ENCODE measurements at regions not wholly inside any gene's neighbourhood (a gene's known extent, or its start where the extent isn't known, plus 50 kb on each side); places are given as distances from the start of the nearest gene placed in this dataset.

GRCh38 chr4:181905708-181906107 is 337.5 kb upstream of the TENM3 start:
- no peak for DNase-seq (ENCODE audit: low read depth in 1 of 2, low spot score in 1 of 2)
- Histone ChIP-seq H3K27me3 (ENCODE audit: insufficient read depth, poor library complexity, severe bottlenecking) (no peaks in the 10 kb centered on the region), H3K27ac (replicated peaks) (no peak overlapping the region), H3K4me3 (replicated peaks; ENCODE audit: insufficient read depth, low read length) (no peak overlapping the region)
- no peak for TF ChIP-seq REST (IDR thresholded peaks at IDR 0.05; ENCODE audit: insufficient replicate concordance, low read depth)
- TF ChIP-seq CTCF (IDR thresholded peaks at IDR 0.05; ENCODE audit: insufficient read depth, low read length): no peak
- no peak for TF ChIP-seq GABPA (IDR thresholded peaks at IDR 0.05; ENCODE audit: low read depth)
- TF ChIP-seq SPI1 (IDR thresholded peaks at IDR 0.05; ENCODE audit: borderline replicate concordance, low read depth): no peak
- no peak for TF ChIP-seq POLR2AphosphoS5 (IDR thresholded peaks at IDR 0.05; ENCODE audit: low read depth)

GRCh38 chr4:181908168-181908567 is 335.0 kb upstream of the TENM3 start:
- Histone ChIP-seq H3K27me3 (ENCODE audit: insufficient read depth, poor library complexity, severe bottlenecking) (no peaks in the 10 kb centered on the region), H3K4me3 (replicated peaks; ENCODE audit: insufficient read depth, low read length) (no peak overlapping the region), H3K27ac (replicated peaks) (no peak overlapping the region)
- no peak for TF ChIP-seq REST (IDR thresholded peaks at IDR 0.05; ENCODE audit: insufficient replicate concordance, low read depth)
- TF ChIP-seq CTCF (IDR thresholded peaks at IDR 0.05; ENCODE audit: insufficient read depth, low read length): no peak
- no peak for TF ChIP-seq POLR2AphosphoS5 (IDR thresholded peaks at IDR 0.05; ENCODE audit: low read depth)
- TF ChIP-seq SPI1 (IDR thresholded peaks at IDR 0.05; ENCODE audit: borderline replicate concordance, low read depth): no peak
- TF ChIP-seq GABPA (IDR thresholded peaks at IDR 0.05; ENCODE audit: low read depth): no peak
- no peak for DNase-seq (ENCODE audit: low read depth in 1 of 2, low spot score in 1 of 2)

GRCh38 chr4:181909368-181909767 is 333.8 kb upstream of the TENM3 start:
- TF ChIP-seq CTCF (IDR thresholded peaks at IDR 0.05; ENCODE audit: insufficient read depth, low read length): no peak
- Histone ChIP-seq H3K27me3 (ENCODE audit: insufficient read depth, poor library complexity, severe bottlenecking) (no peaks in the 10 kb centered on the region), H3K4me3 (replicated peaks; ENCODE audit: insufficient read depth, low read length) (no peak overlapping the region), H3K27ac (replicated peaks) (no peak overlapping the region)
- no peak for DNase-seq (ENCODE audit: low read depth in 1 of 2, low spot score in 1 of 2)

- H3K27me3 ChIP-seq (ENCODE audit: insufficient read depth, poor library complexity, severe bottlenecking): no peaks in the 10 kb centered on the region
- DNase-seq (ENCODE audit: low read depth in 1 of 2, low spot score in 1 of 2): no peak
- TF ChIP-seq GABPA (IDR thresholded peaks at IDR 0.05; ENCODE audit: low read depth): no peak
- no peak for TF ChIP-seq POLR2AphosphoS5 (IDR thresholded peaks at IDR 0.05; ENCODE audit: low read depth)
- no peak for TF ChIP-seq SPI1 (IDR thresholded peaks at IDR 0.05; ENCODE audit: borderline replicate concordance, low read depth)
- no peak for TF ChIP-seq REST (IDR thresholded peaks at IDR 0.05; ENCODE audit: insufficient replicate concordance, low read depth)
- no peak for TF ChIP-seq CTCF (IDR thresholded peaks at IDR 0.05; ENCODE audit: insufficient read depth, low read length)
Measured at GRCh38 chr4:181911420-181911819, 331.8 kb upstream of the TENM3 start.

More at GRCh38 chr4:181911420-181911819, 331.8 kb upstream of the TENM3 start:
- H3K4me3 ChIP-seq (replicated peaks; ENCODE audit: insufficient read depth, low read length): no peak overlapping the region
- no peak overlapping the region for H3K27ac ChIP-seq (replicated peaks)

All from HL-60 (cell line).